GM23248 (cell line): ENCODE measurements at regions not wholly inside any gene's neighbourhood (a gene's known extent, or its start where the extent isn't known, plus 50 kb on each side); places are given as distances from the start of the nearest gene placed in this dataset.

ENCODE experiments used
- DNase-seq: peaks from one replicate; pipeline ENCODE4 v3.0.0-alpha.2; 2015
- H2AFZ ChIP-seq: fragments of 200-600 bp; sonication (generic); 2 replicates; pipeline ENCODE4 v1.6.1; 2016; ENCODE audit warnings: antibody characterized with exemption
- H3F3A ChIP-seq: fragments of 200-600 bp; sonication (generic); 2 replicates; pipeline ENCODE4 v1.6.1; 2016; ENCODE audit warnings: mild to moderate bottlenecking, antibody characterized with exemption, mixed run types; ENCODE audit not compliant: insufficient read depth
- H3K27ac ChIP-seq: fragments of 200-600 bp; sonication (generic); 2 replicates; pipeline ENCODE4 v1.5.1; 2016; ENCODE audit warnings: mild to moderate bottlenecking
- H3K27me3 ChIP-seq: fragments of 200-600 bp; sonication (generic); replicated peaks from 2 replicates; pipeline ENCODE4 v1.6.1; 2016; ENCODE audit warnings: mild to moderate bottlenecking; ENCODE audit not compliant: insufficient read depth
- H3K36me3 ChIP-seq: fragments of 200-600 bp; sonication (generic); 2 replicates; pipeline ENCODE4 v1.6.1; 2016; ENCODE audit warnings: low read depth, mild to moderate bottlenecking
- H3K4me1 ChIP-seq: fragments of 200-600 bp; sonication (generic); 2 replicates; pipeline ENCODE4 v1.6.1; 2016; ENCODE audit warnings: mild to moderate bottlenecking; ENCODE audit not compliant: insufficient read depth
- H3K4me2 ChIP-seq: fragments of 200-600 bp; sonication (generic); one replicate; pipeline ENCODE4 v1.6.1; 2016; ENCODE audit warnings: mild to moderate bottlenecking; ENCODE audit not compliant: unreplicated experiment
- H3K4me3 ChIP-seq: fragments of 200-600 bp; sonication (generic); 2 replicates; pipeline ENCODE4 v1.5.1; 2016; ENCODE audit warnings: mild to moderate bottlenecking
- H3K79me2 ChIP-seq: fragments of 200-600 bp; sonication (generic); 2 replicates; pipeline ENCODE4 v1.6.1; 2016; ENCODE audit warnings: mild to moderate bottlenecking; ENCODE audit not compliant: insufficient read depth
- H3K9ac ChIP-seq: fragments of 200-600 bp; sonication (generic); 2 replicates; pipeline ENCODE4 v1.6.1; 2016; ENCODE audit warnings: mild to moderate bottlenecking
- H3K9me2 ChIP-seq: fragments of 200-600 bp; sonication (generic); 2 replicates; pipeline ENCODE4 v1.6.1; 2016; ENCODE audit warnings: mixed run types, mild to moderate bottlenecking, moderate library complexity; ENCODE audit not compliant: insufficient read depth
- H3K9me3 ChIP-seq: fragments of 200-600 bp; sonication (generic); one replicate; pipeline ENCODE4 v1.6.1; 2017; ENCODE audit warnings: low read depth
- H4K20me1 ChIP-seq: fragments of 200-600 bp; sonication (generic); 2 replicates; pipeline ENCODE4 v1.6.0; 2016; ENCODE audit not compliant: insufficient read depth
- EZH2 ChIP-seq: fragments of 200-600 bp; sonication (generic); IDR thresholded peaks from 2 replicates; pipeline ENCODE4 v1.6.1; 2018; ENCODE audit warnings: antibody characterized with exemption, mild to moderate bottlenecking; ENCODE audit not compliant: insufficient read depth, poor library complexity, severe bottlenecking
- EZH2phosphoT487 ChIP-seq: fragments of 200-600 bp; sonication (generic); IDR thresholded peaks from 2 replicates; pipeline ENCODE4 v1.6.1; 2018; ENCODE audit warnings: antibody characterized with exemption, moderate library complexity, mild to moderate bottlenecking, low read depth; ENCODE audit not compliant: insufficient read depth
- WGBS, 2 experiments: methylation state at CpG; one replicate each; pipeline ENCODE4 v1.1.6; 2015 to 2017; ENCODE audit warnings: low lambda C conversion rate in 2 of 2, low coverage in 1 of 2; ENCODE audit errors: missing lambda C conversion rate in 2 of 2; 5-methylcytosine and 5-hydroxymethylcytosine counted together
- in situ Hi-C: fragments of 300-500 bp; cut with MboI; formaldehyde crosslinking; loops from 2 replicates; pipeline ENCODE4 v1.15.0; 2020

DNA sequence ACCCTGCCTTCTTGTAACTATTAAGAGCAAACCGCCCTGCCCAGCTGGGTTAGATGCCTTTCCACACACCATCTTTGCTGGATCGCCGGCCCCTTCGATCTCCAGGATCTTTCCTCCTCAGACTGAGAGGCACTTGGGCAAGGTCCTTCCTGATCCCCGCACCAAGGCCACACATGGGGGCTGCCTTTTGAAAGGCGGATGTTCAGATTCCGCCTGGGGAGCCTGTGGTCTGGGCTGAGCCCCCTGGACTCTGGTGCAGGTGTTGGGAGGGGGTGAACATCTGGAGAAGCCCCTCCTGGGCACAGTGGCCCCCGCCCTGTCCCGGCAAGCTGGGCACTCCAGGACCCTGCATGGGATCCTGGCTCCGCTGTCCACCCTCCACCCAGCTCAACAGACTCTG is 135.4 kb upstream of the HDAC4 start:
- TF ChIP-seq EZH2 (no peak), EZH2phosphoT487 (no peak)
- Histone ChIP-seq H2AFZ (no peak overlapping the region), H3F3A (no peaks in the 10 kb centered on the region), H3K36me3 (no peaks in the 10 kb centered on the region), H4K20me1 (no peaks in the 10 kb centered on the region), H3K27ac (no peak overlapping the region), H3K4me2 (no peak overlapping the region), H3K9ac (no peak overlapping the region), H3K4me1 (no peaks in the 10 kb centered on the region), H3K27me3 (no peaks in the 10 kb centered on the region; the same call in 1 of the 2 replicates), H3K4me3 (no peak overlapping the region), H3K9me2 (no peaks in the 10 kb centered on the region), H3K79me2 (no peaks in the 10 kb centered on the region), H3K9me3 (no peaks in the 10 kb centered on the region)
- in situ Hi-C loops = no loop called here
- DNase-seq = no peak
- 57 to 62% methylated on average over 10 of the region's 10 CpGs for WGBS, 2 experiments

DNA sequence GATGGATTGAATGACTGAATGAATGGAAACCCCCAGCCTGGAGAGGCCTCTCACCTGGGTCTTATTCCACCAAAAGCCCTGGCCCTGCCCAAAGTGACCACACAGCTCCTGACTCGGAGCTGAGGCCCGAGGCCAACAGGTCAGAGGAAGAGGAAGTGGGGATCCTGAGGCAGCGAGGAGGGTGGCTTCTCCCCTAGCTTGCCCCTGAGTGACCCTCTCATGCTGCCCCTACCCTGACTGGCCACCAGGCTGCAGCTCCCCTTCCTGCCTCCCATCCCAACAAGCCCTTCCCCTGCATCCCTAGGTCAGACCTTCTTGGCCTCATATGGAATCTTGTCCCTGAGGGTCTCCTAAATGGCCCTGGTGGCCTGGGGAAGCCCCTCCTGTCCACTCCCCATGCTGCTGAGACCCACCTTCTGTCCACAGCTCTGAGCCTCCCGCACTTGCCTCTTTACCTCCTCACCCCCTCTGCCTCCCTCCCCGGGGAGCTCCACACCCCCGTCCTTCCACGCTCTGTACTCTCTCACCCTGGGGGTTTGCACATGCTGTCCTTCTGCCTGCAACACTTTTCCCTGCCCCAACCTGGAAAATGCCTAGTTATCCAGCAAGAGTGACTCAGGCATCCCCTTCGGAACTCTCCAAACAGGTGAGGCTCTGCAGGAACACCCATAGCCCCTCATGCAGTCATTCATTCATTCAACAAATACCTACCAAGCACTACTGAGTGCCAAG is 134.8 kb upstream of the HDAC4 start:
- Histone ChIP-seq H3K4me2 (no peak overlapping the region), H3K27ac (no peak overlapping the region), H4K20me1 (no peaks in the 10 kb centered on the region), H3F3A (no peaks in the 10 kb centered on the region), H3K36me3 (no peaks in the 10 kb centered on the region), H3K9me2 (no peaks in the 10 kb centered on the region), H3K9me3 (no peaks in the 10 kb centered on the region), H3K79me2 (no peaks in the 10 kb centered on the region), H3K4me3 (no peak overlapping the region), H3K4me1 (no peaks in the 10 kb centered on the region), H3K9ac (no peak overlapping the region), H3K27me3 (no peaks in the 10 kb centered on the region; the same call in 1 of the 2 replicates), H2AFZ (no peak overlapping the region)
- no peak for DNase-seq
- 66 to 69% methylated on average over 8 of the region's 8 CpGs for WGBS, 2 experiments
- in situ Hi-C loops = no loop called here
- TF ChIP-seq EZH2 (no peak), EZH2phosphoT487 (no peak)

DNA sequence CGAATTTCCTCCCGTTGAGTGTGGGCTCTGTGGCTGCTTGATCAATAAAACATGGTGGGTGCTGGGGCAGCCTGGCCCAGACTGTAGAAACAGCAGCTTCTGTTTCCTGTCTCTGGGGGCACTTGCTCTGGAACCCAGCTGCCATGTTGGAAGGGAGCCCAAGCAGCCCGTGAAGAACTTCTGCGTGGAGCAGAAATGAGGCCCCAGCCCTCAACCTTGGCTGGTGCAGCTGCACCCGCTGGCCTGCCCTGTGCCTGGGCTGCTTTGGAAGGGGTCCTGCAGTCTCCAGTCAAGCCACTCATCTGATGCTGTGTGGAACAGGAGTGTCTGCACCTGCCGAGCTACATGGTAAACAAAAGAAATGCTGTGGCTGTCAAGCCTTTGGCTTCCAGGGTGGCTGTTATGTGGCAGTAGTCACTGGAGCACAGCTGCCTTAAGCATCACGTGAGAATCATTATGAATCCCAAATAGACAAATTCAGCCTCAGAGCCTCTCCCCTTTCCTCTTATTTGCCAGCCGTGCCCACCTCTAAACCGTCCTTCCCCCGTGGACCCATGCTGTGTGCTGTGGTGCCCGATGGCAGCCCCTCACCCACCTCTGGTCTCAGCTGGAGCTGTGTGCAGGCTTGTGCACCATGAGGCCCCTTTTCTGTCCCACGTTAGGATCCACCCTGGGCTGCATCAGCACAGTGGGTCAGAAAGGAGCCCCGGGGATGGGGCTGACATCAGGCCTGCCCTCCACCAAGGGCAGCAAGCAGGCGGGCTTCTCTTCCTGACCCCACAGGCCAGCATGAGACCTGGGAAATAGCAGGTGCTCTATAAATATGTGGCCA is 134.0 kb upstream of the HDAC4 start:
- TF ChIP-seq EZH2 (no peak), EZH2phosphoT487 (no peak)
- DNase-seq = no peak
- Histone ChIP-seq H3K27me3 (no peaks in the 10 kb centered on the region), H3K9me2 (no peaks in the 10 kb centered on the region), H3K4me3 (no peak overlapping the region), H4K20me1 (no peaks in the 10 kb centered on the region), H3K4me1 (no peaks in the 10 kb centered on the region), H3K4me2 (no peak overlapping the region), H3K27ac (no peak overlapping the region), H3F3A (no peaks in the 10 kb centered on the region), H3K9ac (no peak overlapping the region), H3K9me3 (no peaks in the 10 kb centered on the region), H3K79me2 (no peaks in the 10 kb centered on the region), H3K36me3 (no peaks in the 10 kb centered on the region), H2AFZ (no peak overlapping the region)
- in situ Hi-C loops = no loop called here
- WGBS, 2 experiments = 46 to 49% methylated on average over 14 of the region's 14 CpGs

DNA sequence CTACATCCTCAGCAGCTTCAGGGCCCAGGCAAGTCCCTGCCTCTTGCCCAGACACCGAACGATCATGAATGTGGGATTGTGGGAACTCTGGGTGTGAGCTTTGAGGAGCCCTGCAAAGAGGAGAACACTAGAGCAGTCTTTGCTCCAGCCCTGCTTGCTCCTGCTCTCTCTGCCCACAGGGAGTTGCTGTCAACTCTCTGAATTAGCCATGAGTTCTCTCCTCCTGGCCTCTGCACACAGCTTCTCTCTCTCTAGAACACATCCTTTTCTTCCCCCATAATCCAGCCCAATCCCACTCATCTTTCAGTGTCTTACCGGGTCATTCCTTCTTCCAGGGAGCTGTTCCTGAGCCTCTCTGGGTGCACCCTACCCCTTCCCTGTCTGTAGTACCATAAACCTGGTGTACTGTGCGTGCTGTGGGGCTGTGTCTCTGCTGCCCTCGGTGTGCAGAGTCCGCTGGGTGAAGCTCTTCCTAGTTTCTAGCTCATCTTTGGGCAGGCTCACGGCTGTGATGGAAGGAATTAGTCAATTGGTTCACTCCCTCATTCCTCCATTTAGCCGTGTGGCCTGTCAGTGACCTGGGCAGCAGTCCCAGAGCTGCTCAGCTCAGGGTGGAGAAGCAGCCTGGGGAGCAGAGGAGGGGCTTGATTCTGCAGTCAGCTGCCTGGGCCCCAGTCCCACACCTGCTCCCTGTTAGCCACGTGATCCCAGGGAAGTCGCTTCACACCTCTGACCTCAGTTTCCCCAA is 132.9 kb upstream of the HDAC4 start:
- in situ Hi-C loops = no loop called here
- Histone ChIP-seq H3F3A (no peaks in the 10 kb centered on the region), H3K9ac (no peak overlapping the region), H4K20me1 (no peaks in the 10 kb centered on the region), H3K9me3 (no peaks in the 10 kb centered on the region), H3K4me3 (no peak overlapping the region), H3K9me2 (no peaks in the 10 kb centered on the region), H3K36me3 (no peaks in the 10 kb centered on the region), H2AFZ (no peak overlapping the region), H3K79me2 (no peaks in the 10 kb centered on the region), H3K27ac (no peak overlapping the region), H3K4me1 (no peaks in the 10 kb centered on the region), H3K27me3 (no peaks in the 10 kb centered on the region), H3K4me2 (no peak overlapping the region)
- DNase-seq = peak; percentile 56
- no peak for TF ChIP-seq EZH2phosphoT487
- no peak for TF ChIP-seq EZH2
- 8 to 11% methylated on average over 10 of the region's 10 CpGs for WGBS, 2 experiments
